GM18511 (cell line): ENCODE measurements at regions not wholly inside any gene's neighbourhood (a gene's known extent, or its start where the extent isn't known, plus 50 kb on each side); places are given as distances from the start of the nearest gene placed in this dataset.

ENCODE experiments used
- ATAC-seq: cut with Tn5 transposase; IDR thresholded peaks from one replicate; pipeline ENCODE4 v1.9.1; 2021; ENCODE audit warnings: mild to moderate bottlenecking, moderate library complexity; ENCODE audit not compliant: unreplicated experiment

DNA sequence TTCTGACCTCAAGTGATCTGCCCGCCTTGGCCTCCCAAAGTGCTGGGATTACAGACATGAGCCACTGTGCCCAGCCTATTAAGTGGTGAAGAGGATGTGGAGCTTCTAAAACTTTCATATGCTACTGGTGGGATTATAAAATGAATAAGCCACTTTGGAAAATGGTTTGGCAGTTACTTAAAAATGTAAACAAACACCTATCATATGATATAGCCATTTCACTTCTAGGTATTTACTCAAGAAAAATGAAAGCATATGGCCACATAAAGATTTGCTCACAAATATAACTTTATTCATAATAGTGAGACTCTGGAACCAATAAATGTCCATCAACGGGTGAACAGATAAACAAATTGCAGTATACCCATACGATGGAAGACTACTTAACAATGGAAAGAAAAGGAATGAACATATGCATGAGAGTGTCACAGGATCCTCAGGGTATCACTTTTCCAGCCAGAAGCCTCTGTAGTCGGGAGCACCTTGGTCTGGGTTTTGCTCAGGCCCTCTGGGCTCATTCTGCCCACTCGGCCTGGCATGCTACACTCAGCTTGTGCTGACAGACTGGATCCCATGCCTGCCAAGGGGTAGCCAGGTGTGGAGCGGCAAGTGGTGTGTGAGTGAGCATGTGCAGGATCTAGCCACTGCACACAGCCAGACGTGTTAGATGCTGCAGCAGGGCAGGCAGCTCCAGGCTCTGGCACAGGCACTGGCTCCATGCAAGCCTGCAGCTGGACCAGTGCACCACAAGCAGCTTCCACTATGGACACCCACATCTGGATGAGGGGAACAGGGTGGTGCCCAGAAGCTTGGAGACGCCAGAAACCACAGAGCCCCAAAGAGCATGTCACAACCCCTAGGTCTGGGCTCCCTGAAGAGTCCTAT, 213.2 kb upstream of the DIO3 start:
- ATAC-seq: no peak

DNA sequence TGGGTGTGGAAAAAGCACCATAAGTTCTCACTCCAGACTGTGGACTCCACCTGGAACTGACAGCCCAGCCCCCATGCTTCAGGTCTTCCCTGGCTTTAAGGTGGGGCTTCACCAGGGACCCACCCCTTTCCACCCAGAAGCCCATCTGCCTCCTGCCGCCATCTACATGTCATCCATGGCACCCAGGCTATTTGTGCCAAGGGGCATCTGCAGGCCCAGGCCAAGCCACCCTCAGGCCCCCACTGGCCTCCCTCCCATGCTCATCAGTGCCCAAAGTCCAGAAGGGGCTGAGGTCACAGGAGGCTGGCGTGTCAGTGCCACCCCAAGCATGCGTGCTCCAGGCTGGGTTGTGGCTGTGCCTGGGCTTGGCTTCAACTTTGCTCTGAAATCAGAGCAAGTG, 212.2 kb upstream of the DIO3 start:
- ATAC-seq: no peak

DNA sequence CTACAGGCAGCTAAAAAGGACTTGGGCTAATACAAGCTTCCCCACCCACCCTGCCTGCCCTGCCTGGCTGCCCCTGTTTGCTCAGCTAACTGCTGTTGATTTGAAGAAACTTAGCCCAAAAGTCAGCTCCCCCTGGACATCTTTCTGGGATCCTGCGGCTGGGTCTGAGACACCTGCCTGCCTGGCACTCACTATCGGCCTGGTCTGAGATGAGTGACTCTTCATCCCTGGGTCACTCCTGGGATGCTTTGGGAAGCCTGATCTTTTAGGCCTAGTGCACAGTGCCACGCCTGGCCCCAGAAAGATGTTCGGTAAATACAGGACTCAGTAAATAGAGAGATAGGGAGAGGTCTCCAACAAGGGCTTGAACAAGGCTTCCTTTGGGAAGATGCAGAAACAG, 211.3 kb upstream of the DIO3 start:
- ATAC-seq: no peak

DNA sequence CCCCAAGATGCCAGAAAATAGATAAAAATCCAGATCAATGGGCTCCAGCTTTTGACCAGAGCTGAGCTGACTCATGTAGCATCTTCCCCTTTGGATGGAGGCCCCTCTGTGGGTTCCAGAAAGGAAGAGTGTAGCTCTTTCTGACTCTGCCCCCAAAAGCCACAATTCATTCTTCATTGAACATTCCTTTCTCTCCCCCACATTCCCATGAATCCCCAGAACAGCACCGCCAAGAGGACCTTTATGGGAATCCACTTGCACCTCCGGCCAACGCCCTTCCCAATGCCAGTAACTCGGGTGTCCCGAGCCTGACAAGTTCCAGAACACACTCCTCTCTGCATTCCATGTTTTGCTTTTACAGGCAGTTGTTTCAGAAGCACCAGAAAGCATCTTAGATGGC, 210.6 kb upstream of the DIO3 start:
- ATAC-seq: no peak

DNA sequence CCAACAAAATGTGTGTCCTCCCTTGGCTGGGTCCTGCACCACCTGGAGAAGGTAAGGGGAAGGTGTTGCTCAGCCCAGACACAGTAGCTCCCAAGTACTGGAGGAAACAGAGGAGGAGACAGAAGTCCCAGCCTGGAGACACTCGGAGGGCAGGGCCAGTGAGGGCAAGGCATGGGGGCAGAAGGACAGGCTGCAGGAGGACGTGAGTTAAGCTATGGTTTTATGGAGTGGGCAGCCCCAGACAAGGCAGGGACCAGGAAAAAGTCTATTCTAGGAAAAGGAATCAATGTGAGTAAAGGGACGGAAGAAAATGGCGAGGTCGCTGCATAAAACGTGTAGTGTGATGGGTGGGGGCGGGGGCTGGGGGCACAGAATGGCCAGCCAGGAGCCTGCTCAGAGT, 210.1 kb upstream of the DIO3 start:
- no peak for ATAC-seq

DNA sequence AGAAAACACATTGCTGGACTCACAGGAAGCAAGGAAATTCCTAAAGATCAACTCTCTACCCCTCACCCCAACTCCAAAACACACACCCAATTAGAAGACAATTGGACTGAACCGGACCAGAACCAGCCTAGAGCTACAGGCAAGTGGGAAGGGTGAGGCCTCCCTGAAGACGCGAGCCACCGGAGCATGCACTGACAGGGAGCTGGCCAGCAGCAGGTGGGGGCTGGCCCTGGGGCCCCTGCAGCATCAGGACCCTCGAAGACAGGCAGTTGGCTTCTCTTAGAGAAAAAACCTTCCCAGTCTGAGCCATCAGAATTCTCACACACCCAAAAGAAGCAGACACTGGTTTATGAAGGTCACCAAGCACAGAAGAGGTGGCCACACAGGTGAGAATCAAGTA, 209.5 kb upstream of the DIO3 start:
- ATAC-seq: no peak

DNA sequence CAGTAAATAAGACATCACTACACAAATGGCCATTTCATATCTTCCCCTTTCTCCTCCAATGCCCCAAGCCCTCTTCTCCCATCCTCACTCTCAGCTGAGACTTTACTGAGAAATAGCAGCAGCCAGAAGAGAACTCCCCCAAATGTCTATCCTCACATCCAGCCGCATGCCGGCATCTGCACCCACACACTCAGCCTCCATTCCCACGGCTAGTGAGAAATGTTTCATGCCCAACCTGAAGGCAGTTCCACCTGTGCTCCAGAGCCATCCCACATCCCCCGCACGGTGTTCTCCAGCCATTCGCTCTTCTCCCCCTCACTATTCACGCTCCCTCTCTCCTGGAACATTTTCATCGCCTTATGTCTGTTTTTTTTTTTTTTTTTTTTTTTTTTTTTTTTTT, 208.7 kb upstream of the DIO3 start:
- no peak for ATAC-seq

DNA sequence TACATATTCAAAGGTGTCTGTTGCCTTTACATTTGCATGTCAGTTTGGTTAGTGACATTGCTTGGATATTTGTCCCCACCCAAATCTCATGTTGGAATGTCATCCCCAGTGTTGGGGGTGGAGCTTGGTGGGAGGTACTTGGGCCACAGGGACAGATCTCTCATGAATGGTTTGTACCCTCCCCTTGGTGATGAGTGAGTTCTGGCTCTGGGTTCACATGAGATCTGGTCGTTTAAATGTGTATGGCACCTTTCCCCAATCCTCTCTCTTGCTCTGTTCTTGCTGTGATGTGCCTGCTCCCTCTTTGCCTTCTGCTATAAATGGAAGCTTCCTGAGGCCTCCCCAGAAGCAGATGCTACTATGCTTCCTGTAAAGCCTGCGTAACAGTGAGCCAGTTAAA, 207.9 kb upstream of the DIO3 start:
- ATAC-seq: no peak

DNA sequence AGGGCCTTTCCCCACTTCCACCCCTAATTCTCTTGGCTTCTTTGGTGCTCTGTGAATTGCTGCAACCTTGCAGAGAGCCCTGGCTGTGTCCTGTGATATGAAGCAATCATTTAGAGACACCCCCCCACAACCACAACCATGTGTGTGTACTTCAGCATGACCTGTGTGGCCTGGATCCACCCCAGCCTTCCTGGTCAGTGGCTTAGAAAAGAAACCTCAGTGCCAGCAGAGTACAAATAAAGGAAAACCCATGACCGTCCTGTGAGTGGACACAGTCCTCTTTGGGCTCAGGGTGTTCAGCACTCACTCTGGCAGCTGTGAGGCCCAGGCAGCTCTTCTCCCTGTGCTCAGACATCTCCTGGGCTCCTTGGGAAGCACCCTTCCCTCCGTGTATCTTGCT, 206.6 kb upstream of the DIO3 start:
- no peak for ATAC-seq

DNA sequence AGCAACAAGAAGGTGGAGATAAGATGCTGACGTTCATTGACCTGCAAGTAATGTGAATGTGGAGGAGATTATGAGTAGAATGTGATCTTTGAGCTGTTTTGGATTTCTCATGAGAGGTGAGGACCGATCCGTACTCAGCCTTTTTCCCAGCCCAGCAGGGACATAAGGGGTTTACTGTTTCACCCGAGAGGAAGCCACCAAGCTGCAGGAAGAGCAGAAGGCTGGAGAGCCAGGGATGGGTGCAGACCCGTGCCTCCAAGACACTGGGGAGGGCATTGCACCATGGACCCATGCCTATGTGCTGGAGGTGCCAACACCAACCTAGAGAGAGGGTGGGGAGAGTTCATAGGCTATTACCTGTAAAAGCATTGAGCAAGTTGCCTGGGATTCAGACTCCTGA, 206.0 kb upstream of the DIO3 start:
- no peak for ATAC-seq

DNA sequence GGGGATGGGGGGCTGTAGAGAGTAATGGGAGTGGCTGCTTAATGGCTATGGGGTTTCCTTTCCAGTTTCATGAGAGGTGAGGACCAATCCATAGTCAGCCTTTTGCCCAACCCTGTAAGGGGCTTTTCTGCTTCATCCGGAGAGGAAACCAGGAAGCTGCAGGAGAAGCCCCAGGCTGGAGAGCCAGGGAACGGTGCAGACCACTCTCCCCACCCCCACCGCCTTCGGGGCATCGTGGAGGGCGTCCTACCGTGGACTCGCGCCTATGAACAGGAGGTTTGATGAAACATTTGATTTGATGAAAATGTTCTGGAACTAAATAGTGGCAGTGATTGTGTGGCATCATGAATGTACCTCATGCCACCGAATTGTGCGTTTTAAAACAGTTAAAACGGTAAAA, 204.3 kb upstream of the DIO3 start:
- ATAC-seq: no peak

DNA sequence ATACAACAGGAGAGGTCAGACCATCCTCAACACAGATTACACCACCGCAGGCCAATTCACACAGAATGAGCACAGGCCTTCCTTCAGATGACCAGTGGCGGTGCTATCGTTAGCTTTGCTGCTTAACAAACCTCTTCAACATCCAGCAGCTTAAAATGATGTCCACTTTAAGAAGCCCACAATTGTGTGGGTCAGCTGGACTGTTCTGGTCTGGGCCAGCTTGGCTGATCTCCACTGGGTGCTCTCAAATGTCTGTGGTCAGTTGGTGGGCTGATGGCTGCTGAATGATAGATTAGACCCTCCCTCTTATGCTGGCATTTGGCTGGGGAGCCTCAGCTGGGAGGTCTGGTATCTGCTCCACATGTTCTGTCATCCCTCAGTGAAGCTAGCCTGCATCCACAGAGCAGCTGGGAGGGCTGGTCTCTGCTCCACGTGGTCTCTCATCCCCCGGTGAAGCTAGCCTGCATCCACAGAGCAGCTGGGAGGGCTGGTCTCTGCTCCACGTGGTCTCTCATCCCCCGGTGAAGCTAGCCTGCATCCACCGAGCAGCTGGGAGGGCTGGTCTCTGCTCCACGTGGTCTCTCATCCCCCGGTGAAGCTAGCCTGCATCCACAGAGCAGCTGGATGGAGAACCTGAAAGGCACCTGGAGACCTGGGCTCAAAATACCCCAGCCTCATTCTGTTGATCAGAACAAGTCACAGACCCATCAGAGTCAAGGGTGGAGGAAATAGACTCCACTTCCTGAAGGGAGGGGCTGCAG, 203.6 kb upstream of the DIO3 start:
- ATAC-seq: no peak

DNA sequence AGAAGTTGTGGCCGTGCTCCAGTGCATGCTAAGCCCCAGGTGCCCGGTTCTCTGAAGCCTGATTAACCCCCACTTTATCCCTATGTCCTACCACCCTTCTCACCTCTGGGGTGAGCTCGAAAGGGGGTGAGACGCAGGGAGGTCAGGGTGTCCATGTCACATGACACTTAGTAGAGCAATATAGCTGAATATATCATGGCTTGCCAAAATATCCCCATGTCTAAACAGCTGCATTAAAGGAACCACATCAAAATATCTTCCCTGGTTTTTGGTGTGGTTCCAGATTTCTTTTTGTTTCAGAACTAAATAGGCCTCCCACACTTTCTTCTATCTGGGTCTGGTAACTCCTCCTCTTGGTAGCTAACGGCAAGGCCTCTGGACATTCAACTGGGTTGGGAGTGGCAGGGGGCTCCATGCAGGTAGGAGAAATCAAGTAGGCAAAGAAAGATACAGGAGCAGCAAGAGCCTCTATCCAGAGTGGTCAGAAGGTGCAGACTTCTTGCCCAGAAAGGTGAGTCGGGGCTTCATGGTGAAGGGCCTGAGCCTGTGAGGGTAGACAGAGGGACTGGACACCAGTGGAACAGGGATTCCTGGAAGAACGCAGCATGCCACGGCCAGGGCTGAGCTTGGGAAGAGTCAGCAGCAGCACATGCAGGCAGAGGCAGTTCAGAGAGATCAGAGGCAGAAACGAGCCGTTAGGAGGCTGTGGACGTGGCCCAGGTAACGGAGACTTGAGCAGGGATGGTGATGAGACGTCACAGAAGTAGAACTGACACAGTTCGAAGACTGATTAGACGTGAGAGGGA, 202.8 kb upstream of the DIO3 start:
- no peak for ATAC-seq

DNA sequence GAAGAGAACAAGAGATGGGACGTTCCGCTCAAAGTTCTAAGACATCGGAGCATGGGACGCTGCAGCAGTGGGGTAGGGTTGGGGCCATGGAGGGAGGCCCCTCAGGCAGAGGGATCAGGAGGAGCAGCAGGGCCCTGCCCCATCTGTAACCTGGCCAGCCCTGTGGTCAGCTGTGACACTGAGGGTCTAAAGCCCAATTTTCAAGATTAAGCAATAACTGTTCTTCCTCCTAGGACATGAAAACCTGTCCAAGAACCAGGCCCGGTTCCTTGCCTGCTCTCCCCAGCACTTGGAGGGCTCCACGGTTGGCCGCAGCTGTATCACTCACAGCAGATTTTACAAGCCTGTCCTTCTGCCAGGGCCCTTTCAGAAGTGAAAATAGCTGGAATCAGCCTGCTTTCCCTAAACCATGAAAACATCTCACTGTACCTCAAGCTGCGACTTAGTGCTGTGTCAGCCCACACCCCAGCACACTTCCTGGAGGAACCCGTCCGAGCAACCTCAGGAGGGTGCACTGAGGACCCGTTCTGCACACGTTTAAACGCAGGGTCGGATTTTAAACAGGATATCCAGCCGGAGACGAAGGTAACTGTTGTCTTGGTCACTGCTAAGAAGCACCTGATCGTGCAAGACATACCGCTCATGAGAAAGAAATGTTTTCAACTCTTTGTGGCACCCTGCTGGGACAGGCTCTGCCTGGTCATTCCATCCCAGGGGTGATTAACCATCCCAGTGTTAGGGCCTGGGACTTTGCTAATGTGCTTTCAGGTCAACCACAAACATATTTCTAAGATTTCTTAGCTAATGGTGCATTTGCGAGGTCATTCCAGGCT, 201.9 kb upstream of the DIO3 start:
- ATAC-seq: no peak

DNA sequence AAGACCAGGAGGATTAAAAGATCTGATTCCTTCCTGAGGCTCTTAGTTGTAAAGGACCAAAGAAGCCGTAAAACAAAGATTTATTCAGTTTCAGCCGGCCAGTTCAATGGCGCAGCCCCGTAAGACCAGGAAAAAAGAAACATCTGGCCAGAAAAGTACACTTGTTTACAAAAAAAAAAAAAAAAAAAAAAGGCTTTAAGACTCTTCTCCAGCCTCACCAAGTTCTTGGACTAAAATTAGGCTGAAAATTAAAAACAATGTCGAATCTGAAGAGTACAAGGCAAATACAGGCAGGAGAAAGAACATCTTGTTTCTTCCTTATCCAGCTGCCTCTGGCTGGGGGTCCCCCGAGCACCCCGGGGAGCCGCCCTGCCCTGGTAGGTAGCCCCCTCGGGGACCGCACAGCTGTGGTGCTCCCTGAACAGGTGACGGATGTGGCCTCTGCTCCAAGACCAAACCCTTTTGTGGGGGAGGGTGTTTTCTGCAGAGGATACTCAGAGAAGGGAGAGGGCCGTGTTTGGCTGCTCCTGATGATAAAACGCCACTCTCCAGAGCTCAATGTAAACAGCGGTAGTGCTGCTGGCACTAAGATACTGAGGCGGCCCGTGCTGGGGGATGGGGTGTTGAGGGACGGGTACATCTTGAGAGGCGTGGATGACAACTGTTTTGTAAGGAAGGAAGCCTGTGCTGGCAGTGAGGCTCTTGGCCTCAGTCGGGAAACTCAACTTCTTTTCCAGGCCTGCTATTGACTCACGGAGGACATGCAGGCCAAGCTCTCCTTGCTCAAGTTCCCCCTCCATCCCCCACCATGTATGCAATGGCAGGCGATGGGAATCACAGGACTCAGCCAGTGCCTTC, 201.0 kb upstream of the DIO3 start:
- ATAC-seq: no peak

DNA sequence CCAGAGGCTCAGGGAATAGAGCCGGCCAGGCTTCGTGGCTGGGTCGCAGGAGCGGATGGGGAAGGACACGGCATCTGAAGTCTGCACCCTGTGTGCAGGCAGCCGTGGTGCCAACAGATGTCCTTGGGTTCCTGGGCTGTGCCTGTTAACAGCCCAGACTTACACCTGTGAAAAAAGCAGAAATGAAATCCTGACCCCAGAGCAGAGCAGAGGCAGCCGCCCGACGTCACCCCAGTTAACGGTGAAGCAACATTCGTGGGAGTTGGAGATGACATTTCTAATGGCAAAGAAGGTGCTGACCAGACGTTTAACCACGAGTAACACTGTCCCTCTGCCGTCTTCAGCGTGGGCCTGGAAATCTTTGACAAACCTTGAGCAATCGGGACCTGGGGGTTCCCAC, 200.3 kb upstream of the DIO3 start:
- no peak for ATAC-seq

DNA sequence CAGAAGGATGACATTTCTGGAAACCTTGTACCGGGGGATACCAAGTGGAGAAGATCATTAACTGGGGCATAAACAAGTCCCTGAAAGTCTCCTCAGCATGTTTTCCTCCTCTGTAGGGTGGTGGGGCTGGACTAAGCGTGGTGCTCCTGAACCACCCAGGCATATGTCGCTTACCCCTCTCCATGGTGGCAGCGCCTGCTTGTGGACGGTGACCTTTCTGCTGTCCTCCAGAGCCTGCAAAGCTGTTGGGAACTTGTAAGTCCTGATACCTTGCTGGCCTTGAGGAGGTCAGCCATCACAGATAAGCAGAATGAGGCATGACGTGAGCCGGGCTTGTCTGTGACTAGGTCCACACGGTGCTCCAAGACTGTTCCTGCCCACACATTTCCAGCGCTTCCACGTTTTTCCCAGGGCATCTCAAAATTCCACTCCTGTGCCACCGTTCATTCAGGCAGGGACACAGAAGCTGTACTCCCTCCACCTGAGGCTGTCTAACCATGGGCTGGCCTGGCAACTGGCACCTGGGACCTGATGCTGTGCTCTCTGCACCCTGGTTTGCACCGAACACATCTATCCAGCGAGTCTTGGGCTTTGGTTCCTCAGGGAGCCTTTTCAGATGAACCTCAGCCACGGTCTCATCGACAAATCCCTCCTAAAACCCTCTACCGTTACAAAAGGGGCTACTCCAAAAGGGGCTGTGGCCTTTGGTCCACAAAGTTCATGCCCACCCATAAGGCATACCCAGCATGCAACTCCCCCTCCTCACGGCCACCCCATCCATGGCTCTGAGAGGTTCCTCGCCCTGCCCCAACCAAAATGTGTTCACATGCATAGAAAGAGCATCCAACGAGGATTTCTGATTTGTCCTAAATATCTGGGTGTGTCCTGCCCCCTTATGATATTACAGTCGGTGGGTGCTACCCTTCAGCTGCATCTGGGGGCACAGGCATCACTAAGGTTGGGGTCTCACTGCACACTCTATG, 199.6 kb upstream of the DIO3 start:
- no peak for ATAC-seq

DNA sequence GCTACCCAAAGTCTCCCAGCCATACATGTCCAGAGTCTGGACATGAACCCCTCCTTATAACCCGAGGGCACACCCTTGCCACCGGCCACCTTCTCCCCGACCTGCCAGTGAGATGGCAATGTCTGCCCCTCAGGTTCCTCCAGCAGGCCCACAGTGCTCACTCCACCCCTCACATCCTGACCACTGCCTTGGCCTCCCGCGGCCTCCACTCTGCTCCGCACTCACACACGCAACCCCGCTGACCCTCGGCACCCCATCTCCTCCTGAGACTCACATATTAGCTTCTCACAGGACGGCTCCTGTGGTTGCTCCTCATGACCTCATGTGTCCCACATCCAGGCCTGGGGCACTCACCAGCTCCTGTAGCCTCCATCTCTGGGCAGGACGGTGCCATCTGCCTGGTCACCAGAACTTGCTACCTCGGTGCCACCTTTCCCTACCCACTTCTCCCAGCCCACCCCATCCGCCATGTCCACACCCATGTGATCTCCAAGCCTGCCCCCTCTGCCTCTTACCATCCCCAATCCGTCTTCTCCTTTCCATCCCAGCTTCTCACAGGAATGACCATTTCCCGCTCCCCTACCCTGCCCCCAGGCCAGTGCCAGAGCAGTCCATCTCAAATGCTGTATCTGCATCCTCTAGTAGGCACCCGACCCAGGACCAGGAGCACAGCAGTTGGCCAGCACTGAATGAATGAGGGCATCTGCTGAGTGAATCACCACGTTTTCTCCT, 198.6 kb upstream of the DIO3 start:
- no peak for ATAC-seq
